Panc1 (cell line): ENCODE measurements at regions not wholly inside any gene's neighbourhood (a gene's known extent, or its start where the extent isn't known, plus 50 kb on each side); places are given as distances from the start of the nearest gene placed in this dataset.

Experiments used
- ATAC-seq: fragments of 200-7000 bp; cut with Tn5 transposase; 2 replicates; pipeline ENCODE4 v1.9.1; 2020; ENCODE audit warnings: mild to moderate bottlenecking, moderate library complexity
- BruUV-seq: library from RNA; stranded (reverse); fragments of 400-500 nt; replicated peaks from 2 replicates; lab custom pipeline; 2021; lab: Mats Ljungman, UMichigan
- CTCF ChIA-PET: fragments of 300-600 bp; sonication (Branson Sonifier 250); formaldehyde crosslinking; loops from one replicate; lab custom pipeline; 2022; ENCODE audit warnings: antibody characterized with exemption; lab: Charles Lee
- POLR2A ChIA-PET: fragments of 300-600 bp; sonication (Branson Sonifier 250); formaldehyde crosslinking; loops from one replicate; lab custom pipeline; 2022; ENCODE audit warnings: antibody characterized with exemption; lab: Charles Lee
- DNase-seq: peaks from one replicate; pipeline ENCODE4 v3.0.0-alpha.2; 2010; ENCODE audit warnings: low read depth, low spot score
- H3K27ac ChIP-seq: 2 replicates; pipeline ENCODE4 v1.5.1; 2011; ENCODE audit warnings: mild to moderate bottlenecking, low read length, inconsistent platforms
- H3K27me3 ChIP-seq: fragments of 200-500 bp; sonication (Bioruptor generic); 2 replicates; pipeline ENCODE4 v1.6.0; 2014; ENCODE audit warnings: low read length, inconsistent platforms; ENCODE audit not compliant: control insufficient read depth, insufficient read depth
- H3K36me3 ChIP-seq: fragments of 200-500 bp; sonication (Bioruptor generic); 2 replicates; pipeline ENCODE4 v1.5.1; 2014; ENCODE audit warnings: inconsistent platforms, mild to moderate bottlenecking, low read length, moderate library complexity; ENCODE audit not compliant: control insufficient read depth, insufficient read depth
- H3K4me1 ChIP-seq: 2 replicates; pipeline ENCODE4 v1.5.1; 2011; ENCODE audit warnings: inconsistent platforms, mild to moderate bottlenecking, low read length, moderate library complexity; ENCODE audit not compliant: control insufficient read depth, insufficient read depth
- H3K4me3 ChIP-seq, 2 experiments: 2 replicates each; pipeline ENCODE4 v1.5.1; 2011 to 2012; ENCODE audit warnings: low read depth in 2 of 2, low read length in 2 of 2, mild to moderate bottlenecking in 2 of 2, inconsistent platforms in 1 of 2, moderate library complexity in 1 of 2
- H3K9me3 ChIP-seq: fragments of 200-500 bp; sonication (Bioruptor generic); 2 replicates; pipeline ENCODE4 v1.5.1; 2014; ENCODE audit warnings: low read depth, mild to moderate bottlenecking, inconsistent platforms, low read length, moderate library complexity; ENCODE audit not compliant: control insufficient read depth, insufficient read depth
- CTCF ChIP-seq: fragments of 450-650 bp; IDR thresholded peaks from 2 replicates; pipeline ENCODE4 v1.5.1; 2017; ENCODE audit warnings: mild to moderate bottlenecking
- POLR2AphosphoS5 ChIP-seq: IDR thresholded peaks from 2 replicates; pipeline ENCODE4 v1.6.1; 2012; ENCODE audit warnings: mild to moderate bottlenecking, low read depth, low read length, moderate library complexity
- REST ChIP-seq, 2 experiments: IDR thresholded peaks; 2 replicates each; pipeline ENCODE4 v1.6.1; 2011 to 2012; ENCODE audit warnings: low read depth in 2 of 2, control low read depth in 1 of 2, low read length in 1 of 2, mild to moderate bottlenecking in 1 of 2, moderate library complexity in 1 of 2; ENCODE audit not compliant: insufficient read depth in 1 of 2
- SIN3A ChIP-seq: IDR thresholded peaks from 2 replicates; pipeline ENCODE4 v1.6.1; 2012; ENCODE audit warnings: low read depth, mild to moderate bottlenecking, low read length, moderate library complexity, borderline replicate concordance; ENCODE audit not compliant: insufficient read depth
- TCF7L2 ChIP-seq: IDR thresholded peaks from 2 replicates; pipeline ENCODE4 v1.6.1; 2011; ENCODE audit warnings: mild to moderate bottlenecking, low read depth, low read length, inconsistent platforms
- in situ Hi-C: cut with HindIII; loops from 2 replicates; pipeline ENCODE4 v1.10.0; 2016; ENCODE audit warnings: low sequenced_read_pairs, low pct_unique_long_range_greater_than_20kb
- intact Hi-C: fragments of 100-400 bp; cut with micrococcal nuclease; formaldehyde crosslinking; loops from one replicate; pipeline ENCODE4 v1.10.0; 2022; ENCODE audit not compliant: unreplicated experiment

GRCh38 chr10:131777921-131778320 lies 122.9 kb upstream of the PPP2R2D start:
- Histone ChIP-seq H3K27me3 (no peaks in the 10 kb centered on the region; the same call in 1 of the 2 replicates), H3K9me3 (peaks cover 9% of the 10 kb centered on the region; the same call in 1 of the 2 replicates), H3K36me3 (no peaks in the 10 kb centered on the region), H3K4me1 (no peaks in the 10 kb centered on the region), H3K4me3 (no peak overlapping the region), H3K27ac (no peak overlapping the region)
- DNase-seq (no peak), ATAC-seq (no peak)
- CTCF ChIA-PET, result no interaction called here
- TF ChIP-seq CTCF, result no peak
- TF ChIP-seq TCF7L2, result no peak
- no peak for TF ChIP-seq SIN3A
- no peak for TF ChIP-seq POLR2AphosphoS5
- no peak for TF ChIP-seq REST (IDR thresholded peaks at IDR 0.05; ENCODE audit: insufficient read depth in 1 of 2, low read depth in 2 of 2, low read length in 1 of 2)
- POLR2A ChIA-PET, result no interaction called here
- intact Hi-C loops (no loop called here), in situ Hi-C loops (no loop called here)
- no TSS peak for BruUV-seq

GRCh38 chr10:131778385-131778784 lies 122.4 kb upstream of the PPP2R2D start:
- ATAC-seq, result no peak

More at GRCh38 chr10:131778385-131778784, 122.4 kb upstream of the PPP2R2D start:
- no peak overlapping the region for H3K4me3 ChIP-seq
- intact Hi-C loops, result no loop called here
- POLR2A ChIA-PET, result no interaction called here
- no TSS peak for BruUV-seq
- H3K9me3 ChIP-seq, result peaks cover 9% of the 10 kb centered on the region; the same call in 1 of the 2 replicates
- in situ Hi-C loops, result no loop called here
- H3K27me3 ChIP-seq, result no peaks in the 10 kb centered on the region; the same call in 1 of the 2 replicates
- CTCF ChIA-PET, result no interaction called here
- no peaks in the 10 kb centered on the region for H3K36me3 ChIP-seq
- no peak for DNase-seq
- H3K27ac ChIP-seq, result no peak overlapping the region
- TF ChIP-seq REST (IDR thresholded peaks at IDR 0.05; ENCODE audit: insufficient read depth in 1 of 2, low read depth in 2 of 2, low read length in 1 of 2) (no peak), POLR2AphosphoS5 (no peak), TCF7L2 (no peak), SIN3A (no peak), CTCF (no peak)
- no peaks in the 10 kb centered on the region for H3K4me1 ChIP-seq
